Subcutaneous abdominal adipose tissue (tissue), 5 donors: ENCODE measurements at regions not wholly inside any gene's neighbourhood (a gene's known extent, or its start where the extent isn't known, plus 50 kb on each side); places are given as distances from the start of the nearest gene placed in this dataset.
A peak's percentile ranks its signal among the peaks of the same experiment; 100 is the strongest.

Experiments used
- H3K27ac ChIP-seq: one replicate; pipeline ENCODE4 v1.7.0; 2013; ENCODE audit warnings: low read depth, mild to moderate bottlenecking, inconsistent platforms, low read length, moderate library complexity
- H3K27me3 ChIP-seq, 5 donors: one replicate each; pipeline ENCODE4 v1.7.0; 2013; ENCODE audit warnings: low read length in 5 of 5, inconsistent platforms in 1 of 5; ENCODE audit not compliant: control insufficient read depth in 5 of 5, insufficient read depth in 4 of 5
- H3K36me3 ChIP-seq, 5 donors: one replicate each; pipeline ENCODE4 v1.7.0; 2013; ENCODE audit warnings: low read length in 5 of 5; ENCODE audit not compliant: control insufficient read depth in 5 of 5, insufficient read depth in 5 of 5
- H3K4me1 ChIP-seq, 5 donors: one replicate each; pipeline ENCODE4 v1.7.0; 2013; ENCODE audit warnings: low read length in 5 of 5, mild to moderate bottlenecking in 3 of 5, moderate library complexity in 1 of 5; ENCODE audit not compliant: control insufficient read depth in 5 of 5, insufficient read depth in 5 of 5
- H3K4me3 ChIP-seq, 5 donors: one replicate each; pipeline ENCODE4 v1.7.0; 2013; ENCODE audit warnings: low read length in 5 of 5, low read depth in 1 of 5
- H3K9ac ChIP-seq, 5 donors: one replicate each; pipeline ENCODE4 v1.7.0; 2013; ENCODE audit warnings: low read length in 5 of 5, mild to moderate bottlenecking in 4 of 5, moderate library complexity in 3 of 5
- H3K9me3 ChIP-seq, 5 donors: one replicate each; pipeline ENCODE4 v1.7.0; 2013; ENCODE audit warnings: low read length in 5 of 5; ENCODE audit not compliant: control insufficient read depth in 5 of 5
- donor health status: healthy.
- donor health status: healthy.
- donor health status: healthy.
- donor health status: healthy.
- donor health status: healthy.

GRCh38 chr4:26076000-26076587 is 162.1 kb downstream of the SMIM20 start:
- H3K27me3 ChIP-seq, result peaks cover 0 to 3% (median 0%) of the 10 kb centered on the region in 5 donors
- H3K27ac ChIP-seq, result no peak overlapping the region
- no peak overlapping the region for H3K4me3 ChIP-seq
- H3K9me3 ChIP-seq, result peaks cover 0 to 10% (median 0%) of the 10 kb centered on the region in 5 donors
- H3K4me1 ChIP-seq, result peaks cover 4 to 26% (median 13%) of the 10 kb centered on the region in 5 donors
- H3K36me3 ChIP-seq, result no peaks in the 10 kb centered on the region
- H3K9ac ChIP-seq, result no peak overlapping the region

- Histone ChIP-seq H3K36me3 (no peaks in the 10 kb centered on the region), H3K4me3 (no peak overlapping the region), H3K27me3 (peaks cover 0 to 3% (median 2%) of the 10 kb centered on the region in 5 donors), H3K4me1 (peaks cover 5 to 26% (median 14%) of the 10 kb centered on the region in 5 donors), H3K9ac (no peak overlapping the region), H3K27ac (no peak overlapping the region), H3K9me3 (peaks cover 0 to 10% (median 0%) of the 10 kb centered on the region in 5 donors)
Measured at GRCh38 chr4:26076896-26077295, 162.9 kb downstream of the SMIM20 start.

- H3K27ac ChIP-seq, result no peak overlapping the region
- H3K27me3 ChIP-seq, result peaks cover 0 to 3% (median 2%) of the 10 kb centered on the region in 5 donors
- no peak overlapping the region for H3K9ac ChIP-seq
- H3K9me3 ChIP-seq, result peaks cover 0 to 10% (median 0%) of the 10 kb centered on the region in 5 donors
- no peak overlapping the region for H3K4me3 ChIP-seq
- no peaks in the 10 kb centered on the region for H3K36me3 ChIP-seq
- H3K4me1 ChIP-seq, result peaks cover 5 to 31% (median 14%) of the 10 kb centered on the region in 5 donors
Measured at GRCh38 chr4:26077756-26078155, 163.7 kb downstream of the SMIM20 start.

- no peak overlapping the region for H3K9ac ChIP-seq
- H3K27ac ChIP-seq, result no peak overlapping the region
Measured at GRCh38 chr4:26080870-26081628, 167.0 kb downstream of the SMIM20 start.

GRCh38 chr4:26081795-26082498 is 167.9 kb downstream of the SMIM20 start:
- Histone ChIP-seq H3K27me3 (peaks cover 0 to 6% (median 3%) of the 10 kb centered on the region in 5 donors), H3K27ac (no peak overlapping the region), H3K9me3 (peaks cover 0 to 3% (median 0%) of the 10 kb centered on the region in 5 donors), H3K4me3 (no peak overlapping the region), H3K4me1 (peaks cover 5 to 41% (median 22%) of the 10 kb centered on the region in 5 donors), H3K9ac (no peak overlapping the region), H3K36me3 (no peaks in the 10 kb centered on the region)

More at GRCh38 chr4:26080870-26081628, 167.0 kb downstream of the SMIM20 start:
- Histone ChIP-seq H3K36me3 (no peaks in the 10 kb centered on the region), H3K9me3 (peaks cover 0 to 10% (median 0%) of the 10 kb centered on the region in 5 donors), H3K27me3 (peaks cover 0 to 3% (median 2%) of the 10 kb centered on the region in 5 donors), H3K4me1 (peaks cover 5 to 39% (median 13%) of the 10 kb centered on the region in 5 donors), H3K4me3 (no peak overlapping the region)

- Histone ChIP-seq H3K4me1 (peaks cover 5 to 46% (median 29%) of the 10 kb centered on the region in 5 donors), H3K36me3 (no peaks in the 10 kb centered on the region), H3K9ac (no peak overlapping the region), H3K27ac (no peak overlapping the region), H3K9me3 (no peaks in the 10 kb centered on the region), H3K27me3 (peaks cover 0 to 6% (median 3%) of the 10 kb centered on the region in 5 donors), H3K4me3 (no peak overlapping the region)
Measured at GRCh38 chr4:26082565-26082964, 168.5 kb downstream of the SMIM20 start.

- peaks cover 4 to 59% (median 39%) of the 10 kb centered on the region in 5 donors for H3K4me1 ChIP-seq
- no peak overlapping the region for H3K9ac ChIP-seq
- H3K27ac ChIP-seq, result no peak overlapping the region
- H3K27me3 ChIP-seq, result peaks cover 0 to 6% (median 3%) of the 10 kb centered on the region in 5 donors
- no peak overlapping the region for H3K4me3 ChIP-seq
- no peaks in the 10 kb centered on the region for H3K36me3 ChIP-seq
- no peaks in the 10 kb centered on the region for H3K9me3 ChIP-seq
Measured at GRCh38 chr4:26083987-26084386, 170.0 kb downstream of the SMIM20 start.

- Histone ChIP-seq H3K9me3 (no peaks in the 10 kb centered on the region), H3K36me3 (no peaks in the 10 kb centered on the region), H3K27ac (no peak overlapping the region), H3K4me3 (no peak overlapping the region), H3K4me1 (peaks cover 4 to 59% (median 39%) of the 10 kb centered on the region in 5 donors), H3K9ac (no peak overlapping the region), H3K27me3 (peaks cover 0 to 6% (median 3%) of the 10 kb centered on the region in 5 donors)
Measured at GRCh38 chr4:26084414-26084813, 170.4 kb downstream of the SMIM20 start.

- peaks cover 4 to 59% (median 39%) of the 10 kb centered on the region in 5 donors for H3K4me1 ChIP-seq
- H3K36me3 ChIP-seq, result no peaks in the 10 kb centered on the region
- H3K27me3 ChIP-seq, result peaks cover 0 to 6% (median 3%) of the 10 kb centered on the region in 5 donors
- H3K9ac ChIP-seq, result no peak overlapping the region
- H3K27ac ChIP-seq, result peak overlapping the region; percentile 26
- H3K4me3 ChIP-seq, result no peak overlapping the region
- H3K9me3 ChIP-seq, result peaks cover 0 to 4% (median 0%) of the 10 kb centered on the region in 5 donors
Measured at GRCh38 chr4:26085551-26085950, 171.5 kb downstream of the SMIM20 start.
